NCI-H2107 (cell line): ENCODE measurements at regions not wholly inside any gene's neighbourhood (a gene's known extent, or its start where the extent isn't known, plus 50 kb on each side); places are given as distances from the start of the nearest gene placed in this dataset.
"Not testable (repeated sequence)": the region's sequence is repeated elsewhere in the genome, so short reads cannot be mapped to it uniquely, and the experiment has no call there.

Experiments used
- DNase-seq: peaks from one replicate; lab custom pipeline; 2025; lab: John Stamatoyannopoulos, UW

- DNase-seq = peak; percentile 0
Observed at GRCh38 chr4:154982187-154983047, 201.3 kb downstream of the RBM46 start.

GRCh38 chr4:154983714-154984113 lies 202.6 kb downstream of the RBM46 start:
- no peak for DNase-seq

DNA sequence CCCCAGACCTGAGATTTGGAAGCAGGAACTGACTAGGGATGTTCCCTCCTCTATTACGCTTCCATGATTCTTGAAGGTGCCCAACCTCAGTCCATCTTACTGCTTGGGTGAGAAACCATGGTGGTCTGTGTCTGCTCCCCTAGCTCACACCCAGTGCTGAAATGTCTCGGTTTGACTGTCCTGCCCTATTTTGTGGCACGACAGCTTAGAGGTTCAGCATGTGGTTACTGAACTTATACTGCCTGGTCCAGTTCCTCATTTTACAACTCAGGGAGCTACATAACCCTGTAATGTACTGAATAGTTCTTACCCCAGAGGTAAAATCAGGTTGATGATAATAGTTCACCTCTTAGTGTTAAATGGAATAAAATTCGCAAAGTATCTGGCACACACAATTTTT lies 203.1 kb downstream of the RBM46 start:
- no peak for DNase-seq

- DNase-seq = no peak
Observed at GRCh38 chr4:154984616-154985015, 203.5 kb downstream of the RBM46 start.

DNA sequence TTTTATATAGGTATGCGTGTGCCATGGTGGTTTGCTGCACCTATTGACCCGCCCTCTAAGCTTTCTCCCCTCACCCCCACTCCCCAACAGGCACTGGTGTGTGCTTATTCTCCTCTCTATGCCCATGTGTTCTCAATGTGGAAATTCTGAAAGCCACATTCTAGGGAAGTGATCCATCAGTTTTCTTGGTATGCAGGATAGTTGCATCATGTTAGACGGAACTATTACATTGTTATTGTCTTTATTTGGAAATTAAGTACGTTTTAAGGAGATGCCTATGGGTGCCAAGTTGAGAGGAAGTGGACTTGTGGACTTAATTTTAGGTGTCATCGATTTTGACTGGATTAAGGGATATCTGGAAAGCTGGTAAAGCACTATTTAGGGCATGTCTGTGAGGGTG lies 204.6 kb downstream of the RBM46 start:
- no peak for DNase-seq

GRCh38 chr4:154988511-154988910 lies 207.4 kb downstream of the RBM46 start:
- DNase-seq = no peak

- DNase-seq = no peak
Observed at GRCh38 chr4:154989511-154989910, 208.4 kb downstream of the RBM46 start.

GRCh38 chr4:154997866-154998265 lies 210.6 kb upstream of the NPY2R start:
- DNase-seq = not testable (repeated sequence)

DNA sequence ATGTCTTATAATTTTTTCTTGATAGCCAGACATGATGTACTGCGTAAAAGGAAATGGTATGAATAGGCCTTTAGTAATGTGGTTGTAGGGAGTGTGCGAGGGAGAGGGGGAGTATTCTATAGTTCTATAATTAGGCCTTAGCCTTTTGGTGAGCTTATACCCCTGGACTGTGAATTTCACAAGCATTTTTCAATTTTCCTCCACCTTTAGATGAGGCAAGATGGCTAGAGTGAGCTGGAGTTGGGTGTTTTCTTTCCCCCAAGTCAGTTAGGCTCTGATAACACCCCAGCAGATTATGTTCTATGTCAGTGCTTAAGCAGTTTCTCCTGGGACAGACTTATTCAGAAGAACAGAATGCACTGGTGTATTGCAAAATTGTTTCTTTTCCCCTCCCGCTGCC lies 210.2 kb upstream of the NPY2R start:
- DNase-seq = no peak

GRCh38 chr4:154998773-154999172 lies 209.7 kb upstream of the NPY2R start:
- no peak for DNase-seq

GRCh38 chr4:154999950-155000578 lies 208.4 kb upstream of the NPY2R start:
- no peak for DNase-seq

- DNase-seq = no peak
Observed at GRCh38 chr4:155001251-155001650, 207.2 kb upstream of the NPY2R start.

- DNase-seq = no peak
Observed at GRCh38 chr4:155005395-155006090, 202.9 kb upstream of the NPY2R start.

DNA sequence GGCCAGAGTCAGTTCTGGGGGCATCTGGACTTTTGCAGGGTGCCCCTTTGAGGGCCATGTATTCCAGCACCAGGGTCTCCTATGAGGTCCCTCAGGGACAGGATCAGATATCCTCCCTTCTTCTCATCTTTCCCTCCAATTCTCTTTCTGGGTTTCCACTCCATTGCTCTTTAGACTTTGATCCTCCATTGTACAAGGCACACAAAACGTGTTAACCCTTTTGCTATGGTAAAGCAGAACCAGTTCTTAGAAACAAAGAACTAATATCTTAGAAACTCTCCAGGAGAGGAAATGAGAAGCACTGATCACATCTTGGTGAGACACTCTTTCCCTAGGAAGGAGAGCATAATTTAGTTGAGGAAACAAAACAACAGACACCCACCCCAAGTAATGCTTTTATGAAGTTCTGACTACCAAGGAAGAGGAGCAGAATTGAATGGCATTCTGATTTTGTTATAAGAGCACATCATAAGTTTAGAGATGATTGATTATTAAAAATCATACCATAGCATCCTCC lies 200.7 kb upstream of the NPY2R start:
- no peak for DNase-seq

DNA sequence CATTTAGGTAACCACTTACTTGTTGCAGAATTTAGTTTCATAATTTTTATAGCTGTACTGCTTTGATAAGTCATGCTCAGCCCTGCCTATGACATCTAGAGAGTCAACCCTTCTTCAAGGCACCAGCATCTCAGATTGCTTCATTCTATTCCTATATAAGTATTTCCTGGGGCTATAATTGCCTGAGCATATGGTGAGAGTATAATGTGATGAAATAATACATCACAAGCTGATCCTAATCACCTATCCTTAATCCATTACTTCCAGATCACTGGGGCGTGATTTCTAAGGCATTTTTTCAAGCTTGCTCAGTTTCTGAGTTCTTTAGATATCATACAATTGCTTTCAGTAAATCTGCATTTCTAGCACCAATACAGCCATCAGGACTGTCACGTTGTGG lies 200.0 kb upstream of the NPY2R start:
- DNase-seq = no peak

GRCh38 chr4:155009288-155009687 lies 199.1 kb upstream of the NPY2R start:
- no peak for DNase-seq

DNA sequence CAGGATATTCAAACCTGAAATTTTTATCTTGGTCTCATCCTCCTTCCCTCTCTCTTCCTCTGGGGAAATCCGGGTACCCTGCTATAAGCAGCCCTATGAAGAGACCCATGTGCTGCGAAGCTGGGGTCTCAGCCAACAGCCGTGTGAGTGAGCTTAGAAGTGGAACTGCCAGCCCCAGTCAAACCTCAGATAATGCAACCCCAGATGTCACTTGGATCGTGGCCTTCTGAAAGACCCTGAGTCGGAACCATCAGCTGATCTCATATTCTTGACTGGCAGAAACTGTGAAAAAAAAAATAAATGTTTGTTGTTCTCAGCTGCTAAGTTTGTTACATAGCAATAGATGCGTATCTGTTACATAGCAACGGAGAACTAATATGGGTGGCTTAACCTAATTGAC lies 198.1 kb upstream of the NPY2R start:
- no peak for DNase-seq

DNA sequence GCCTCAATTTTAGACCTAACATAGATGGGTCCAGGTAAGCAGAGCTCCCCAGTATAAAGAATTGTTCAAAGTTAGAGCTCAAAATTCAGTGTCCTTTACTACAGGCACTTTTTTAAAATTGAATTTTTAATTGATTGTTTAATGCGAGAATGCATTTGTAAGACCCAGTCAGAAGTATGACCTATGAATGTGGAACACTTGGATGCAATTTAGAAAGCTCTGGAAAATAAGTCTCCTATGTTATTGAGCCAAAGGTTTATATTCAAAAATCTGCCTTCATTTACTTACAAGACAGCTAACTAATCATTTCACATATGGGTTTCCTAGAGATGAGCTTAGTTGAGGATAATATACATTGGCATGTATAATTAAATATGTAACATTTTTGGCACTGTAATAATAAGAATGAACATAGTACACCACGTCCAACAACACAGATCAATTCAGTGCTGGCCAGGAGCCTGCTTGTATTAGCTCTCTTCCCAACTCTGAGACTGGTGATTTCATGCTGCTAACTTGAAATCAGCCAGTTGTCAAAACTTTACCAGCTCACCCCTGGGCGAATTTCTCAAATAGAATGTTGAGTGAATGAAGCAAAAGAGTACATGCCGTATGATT lies 197.2 kb upstream of the NPY2R start:
- DNase-seq = no peak

DNA sequence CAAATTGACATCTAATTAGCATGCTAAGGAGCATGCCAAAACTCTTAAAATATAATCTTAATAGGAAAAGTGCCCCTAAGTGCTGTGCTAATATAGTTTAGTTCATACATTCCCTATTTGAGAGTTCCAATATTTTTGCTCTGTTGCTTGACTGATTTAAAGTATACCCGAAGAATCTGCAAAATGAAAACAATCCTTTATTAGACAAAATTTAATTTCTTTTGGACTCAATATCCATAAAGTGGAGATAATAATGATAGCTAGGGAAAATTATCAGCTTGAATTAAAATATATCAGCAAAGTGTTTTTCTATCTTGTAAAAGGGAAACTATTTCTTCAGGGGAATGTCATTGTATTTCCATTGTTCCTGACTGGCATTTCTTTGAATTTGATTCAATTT lies 196.0 kb upstream of the NPY2R start:
- no peak for DNase-seq

DNA sequence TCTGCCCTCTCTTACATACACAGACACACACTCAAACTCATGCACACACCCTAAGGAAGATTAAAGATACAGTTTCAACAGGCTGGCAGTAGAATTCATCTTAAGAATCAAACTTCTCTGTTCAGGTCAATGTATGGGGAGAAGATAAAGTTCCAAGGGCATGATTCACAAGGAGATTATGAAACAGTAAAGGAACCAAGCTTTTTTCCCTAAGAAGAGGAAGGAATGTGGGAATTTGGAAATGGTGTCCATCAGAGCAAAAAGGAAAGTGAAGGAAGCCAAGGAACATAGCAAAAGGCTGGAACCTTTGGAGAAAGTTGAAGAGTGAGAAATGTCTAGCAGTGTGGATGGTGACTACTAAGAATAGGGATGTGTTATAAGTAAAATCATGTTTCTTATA lies 191.0 kb upstream of the NPY2R start:
- no peak for DNase-seq

- DNase-seq = no peak
Observed at GRCh38 chr4:155025762-155026457, 182.5 kb upstream of the NPY2R start.

DNA sequence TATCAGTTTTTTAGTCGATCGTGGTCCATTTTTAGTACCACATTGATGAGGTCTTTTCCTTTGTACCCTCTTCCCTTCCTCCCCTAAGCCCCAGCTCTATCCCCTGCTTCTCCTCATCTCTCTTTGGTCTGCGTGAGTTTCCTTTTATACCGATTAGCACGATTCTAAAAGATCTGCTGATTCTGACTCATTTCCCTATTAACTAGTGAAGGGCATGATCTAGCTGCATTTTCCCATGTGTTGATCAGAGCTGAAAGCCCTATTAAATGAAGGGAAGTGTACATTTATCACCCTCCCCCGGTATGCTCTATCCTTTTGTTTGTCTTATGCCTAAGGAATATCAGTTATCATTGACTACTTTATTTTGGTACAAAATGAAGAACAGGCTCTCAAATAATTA lies 181.7 kb upstream of the NPY2R start:
- DNase-seq = no peak
